22Rv1 (cell line): ENCODE measurements at regions not wholly inside any gene's neighbourhood (a gene's known extent, or its start where the extent isn't known, plus 50 kb on each side); places are given as distances from the start of the nearest gene placed in this dataset.

ENCODE experiments used
- H3K27ac ChIP-seq: fragments of 450-650 bp; 2 replicates; pipeline ENCODE4 v1.5.1; 2017
- ZFX ChIP-seq: fragments of 450-650 bp; IDR thresholded peaks from 2 replicates; pipeline ENCODE4 v1.6.1; 2017; ENCODE audit warnings: antibody characterized with exemption, borderline replicate concordance
- TF ChIP-seq, protein P1 (sequence below): fragments of 450-650 bp; IDR thresholded peaks from 2 replicates; pipeline ENCODE4 v1.5.1; 2017; ENCODE audit warnings: mild to moderate bottlenecking

DNA sequence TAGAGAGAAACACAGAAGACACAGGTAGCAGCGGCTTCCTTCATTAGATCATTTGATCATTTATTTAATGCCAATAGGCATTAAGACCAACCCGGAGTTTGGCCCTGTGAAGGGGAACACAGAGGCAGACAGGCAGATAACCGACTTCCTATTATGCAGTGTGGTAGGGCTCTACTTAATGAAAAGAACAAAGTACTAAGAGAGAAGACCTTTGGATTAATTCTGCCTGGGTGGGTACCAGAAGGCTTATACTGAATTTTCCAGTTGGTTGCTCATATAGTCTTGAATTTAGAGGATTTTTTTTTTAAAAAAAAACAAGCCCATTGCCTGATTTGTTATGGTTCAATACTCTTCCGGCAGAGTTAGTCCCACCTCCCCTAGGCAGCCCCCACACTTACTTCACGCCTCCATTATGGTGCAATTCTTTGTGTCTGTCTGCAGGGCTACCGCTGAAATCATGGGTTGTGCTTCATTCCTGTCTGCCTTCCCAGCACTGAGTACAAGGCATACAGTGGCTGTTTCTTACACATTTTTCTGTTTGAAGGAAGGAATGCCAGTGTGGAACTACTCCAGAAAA is 244.3 kb upstream of the APCDD1 start:
- TF ChIP-seq, protein P1, sequence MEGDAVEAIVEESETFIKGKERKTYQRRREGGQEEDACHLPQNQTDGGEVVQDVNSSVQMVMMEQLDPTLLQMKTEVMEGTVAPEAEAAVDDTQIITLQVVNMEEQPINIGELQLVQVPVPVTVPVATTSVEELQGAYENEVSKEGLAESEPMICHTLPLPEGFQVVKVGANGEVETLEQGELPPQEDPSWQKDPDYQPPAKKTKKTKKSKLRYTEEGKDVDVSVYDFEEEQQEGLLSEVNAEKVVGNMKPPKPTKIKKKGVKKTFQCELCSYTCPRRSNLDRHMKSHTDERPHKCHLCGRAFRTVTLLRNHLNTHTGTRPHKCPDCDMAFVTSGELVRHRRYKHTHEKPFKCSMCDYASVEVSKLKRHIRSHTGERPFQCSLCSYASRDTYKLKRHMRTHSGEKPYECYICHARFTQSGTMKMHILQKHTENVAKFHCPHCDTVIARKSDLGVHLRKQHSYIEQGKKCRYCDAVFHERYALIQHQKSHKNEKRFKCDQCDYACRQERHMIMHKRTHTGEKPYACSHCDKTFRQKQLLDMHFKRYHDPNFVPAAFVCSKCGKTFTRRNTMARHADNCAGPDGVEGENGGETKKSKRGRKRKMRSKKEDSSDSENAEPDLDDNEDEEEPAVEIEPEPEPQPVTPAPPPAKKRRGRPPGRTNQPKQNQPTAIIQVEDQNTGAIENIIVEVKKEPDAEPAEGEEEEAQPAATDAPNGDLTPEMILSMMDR: no peak
- H3K27ac ChIP-seq: no peak overlapping the region

DNA sequence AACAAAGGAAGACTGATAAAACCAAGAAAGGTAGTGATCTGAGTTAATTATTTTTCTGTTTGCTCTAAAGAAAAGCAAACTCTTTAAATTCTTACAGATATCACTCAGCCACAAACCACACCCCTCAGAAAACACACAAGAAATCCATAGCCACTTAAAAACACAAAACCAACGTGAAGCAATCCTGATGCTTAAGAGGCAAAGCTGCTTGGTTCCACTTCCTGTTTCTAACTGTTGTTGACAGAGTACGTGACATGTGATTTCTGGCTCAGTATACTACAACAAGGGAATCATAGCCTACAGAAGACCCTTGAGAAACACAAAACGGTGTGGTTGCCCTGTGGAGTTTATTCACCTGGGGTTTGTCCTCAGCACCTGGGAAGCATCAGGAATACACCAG is 240.9 kb upstream of the APCDD1 start:
- TF ChIP-seq, protein P1: no peak
- TF ChIP-seq ZFX: no peak

DNA sequence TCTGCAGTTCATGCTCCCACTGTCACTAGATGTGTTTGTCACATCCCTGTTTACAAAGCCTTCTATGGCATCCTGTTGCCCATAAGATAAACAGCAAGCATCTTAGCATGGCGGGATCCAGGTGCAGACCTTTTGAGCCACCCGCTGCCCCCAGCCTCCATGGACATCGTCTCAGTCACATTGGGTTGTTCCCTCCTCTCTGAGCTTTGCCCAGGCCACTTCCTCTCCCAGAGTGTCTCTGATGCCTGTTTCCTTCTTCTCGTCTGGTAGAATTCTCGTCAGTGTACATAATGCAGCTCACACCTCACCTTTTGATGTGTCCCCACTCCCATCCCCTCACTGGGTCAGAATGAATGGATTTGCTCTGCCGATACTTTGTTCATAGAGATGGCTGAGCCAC is 239.0 kb upstream of the APCDD1 start:
- H3K27ac ChIP-seq: no peak overlapping the region
- TF ChIP-seq, protein P1: no peak
- no peak for TF ChIP-seq ZFX

More for the DNA sequence above, 240.9 kb upstream of the APCDD1 start:
- H3K27ac ChIP-seq: no peak overlapping the region

DNA sequence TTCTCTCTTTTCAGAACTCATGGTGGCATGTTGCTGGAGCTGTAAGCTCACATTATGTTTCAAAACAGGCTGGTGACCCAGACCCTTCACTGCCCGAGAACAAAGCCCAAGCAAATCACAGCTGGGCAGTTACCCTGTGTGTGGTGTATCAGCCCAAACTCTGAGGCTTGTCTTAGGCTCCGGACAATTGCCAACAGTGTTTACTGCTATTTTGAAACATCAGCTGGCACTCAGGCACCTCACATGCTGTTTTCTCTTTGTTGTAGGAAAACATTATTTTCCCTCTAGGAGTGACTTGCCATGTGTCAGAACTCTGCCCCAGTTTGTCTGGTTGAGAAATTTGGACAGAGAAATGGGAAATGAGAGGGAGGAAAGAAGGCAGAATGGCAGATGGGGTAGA is 237.6 kb upstream of the APCDD1 start:
- no peak overlapping the region for H3K27ac ChIP-seq
- TF ChIP-seq ZFX: no peak
- TF ChIP-seq, protein P1: no peak

DNA sequence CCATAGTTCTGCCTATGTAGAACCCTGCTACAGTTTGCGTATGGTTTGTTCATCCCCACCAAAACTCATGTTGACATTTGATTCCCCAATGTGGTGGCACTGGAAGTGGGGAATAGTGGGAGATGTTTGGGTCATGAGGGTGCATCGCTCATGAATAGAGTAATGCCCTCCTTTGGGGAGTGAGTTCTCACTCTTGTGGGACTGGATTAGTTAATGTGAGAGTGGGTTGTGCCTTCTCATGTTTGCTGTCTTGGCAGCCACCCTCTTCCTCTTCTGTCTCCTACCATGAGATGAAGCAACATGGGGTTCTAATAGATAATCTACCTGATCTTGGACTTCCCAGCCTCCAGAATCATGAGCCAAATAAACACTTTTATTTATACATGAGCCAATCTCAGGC is 237.2 kb upstream of the APCDD1 start:
- TF ChIP-seq, protein P1: no peak
- TF ChIP-seq ZFX: no peak
- H3K27ac ChIP-seq: no peak overlapping the region

DNA sequence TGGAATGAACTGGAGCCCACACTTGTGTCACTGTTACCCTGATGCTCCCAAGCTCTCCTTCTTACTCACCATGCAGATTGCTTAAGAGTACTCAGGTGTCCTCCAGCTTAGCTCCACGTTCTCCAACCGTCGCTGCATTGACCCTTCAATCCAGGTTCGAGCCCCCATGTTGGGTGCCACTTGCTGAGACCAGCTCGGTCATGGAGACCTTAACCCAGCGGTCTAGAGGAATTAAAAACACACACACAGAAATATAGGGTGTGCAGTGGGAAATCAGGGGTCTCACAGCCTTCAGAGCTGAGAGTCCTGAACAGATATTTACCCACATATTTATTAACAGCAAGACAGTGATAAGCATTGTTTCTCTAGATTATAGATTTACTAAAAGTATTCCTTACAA is 229.1 kb upstream of the APCDD1 start:
- H3K27ac ChIP-seq: no peak overlapping the region
- TF ChIP-seq, protein P1: no peak
- no peak for TF ChIP-seq ZFX

DNA sequence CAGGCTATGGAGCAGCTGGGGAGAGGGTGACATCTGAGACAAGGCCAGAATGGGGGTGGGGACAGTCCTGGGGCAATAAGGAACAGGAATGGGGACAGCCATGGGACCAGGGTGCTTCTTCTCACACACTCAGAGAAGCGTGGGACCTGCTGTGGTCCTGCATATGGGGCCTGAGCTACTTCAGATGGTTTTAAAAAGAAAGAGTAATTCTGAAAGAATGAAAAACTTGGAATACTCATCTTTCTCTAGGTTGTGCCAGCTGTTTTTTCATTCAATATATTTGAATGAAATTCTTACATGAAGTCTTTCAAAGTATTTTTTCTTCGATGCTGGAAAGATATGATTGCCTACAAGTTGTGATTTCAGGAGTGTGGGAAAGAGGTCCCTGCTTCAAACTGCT is 227.5 kb upstream of the APCDD1 start:
- TF ChIP-seq, protein P1: no peak
- TF ChIP-seq ZFX: no peak
- no peak overlapping the region for H3K27ac ChIP-seq
